HG02588 (cell line): ENCODE measurements at regions not wholly inside any gene's neighbourhood (a gene's known extent, or its start where the extent isn't known, plus 50 kb on each side); places are given as distances from the start of the nearest gene placed in this dataset.
"Not testable (repeated sequence)": the region's sequence is repeated elsewhere in the genome, so short reads cannot be mapped to it uniquely, and the experiment has no call there.

ENCODE experiments used
- ATAC-seq: cut with Tn5 transposase; IDR thresholded peaks from one replicate; pipeline ENCODE4 v1.9.1; 2021; ENCODE audit warnings: mild to moderate bottlenecking, moderate library complexity; ENCODE audit not compliant: unreplicated experiment

- no peak for ATAC-seq
Observed at GRCh38 chr5:39674209-39675082, 249.7 kb upstream of the DAB2 start.

- no peak for ATAC-seq
Observed at GRCh38 chr5:39671561-39671961, 246.8 kb upstream of the DAB2 start.

- no peak for ATAC-seq
Observed at GRCh38 chr5:39670955-39671354, 246.2 kb upstream of the DAB2 start.

- ATAC-seq, result no peak
Observed at GRCh38 chr5:39670391-39670790, 245.6 kb upstream of the DAB2 start.

GRCh38 chr5:39668980-39669379, 244.2 kb upstream of the DAB2 start:
- no peak for ATAC-seq

GRCh38 chr5:39665328-39665727, 240.5 kb upstream of the DAB2 start:
- ATAC-seq, result no peak

- no peak for ATAC-seq
Observed at GRCh38 chr5:39662945-39663344, 238.2 kb upstream of the DAB2 start.

- ATAC-seq, result no peak
Observed at GRCh38 chr5:39661026-39661779, 236.4 kb upstream of the DAB2 start.

GRCh38 chr5:39660020-39660419, 235.2 kb upstream of the DAB2 start:
- ATAC-seq, result no peak

- ATAC-seq, result no peak
Observed at GRCh38 chr5:39658866-39659265, 234.1 kb upstream of the DAB2 start.

GRCh38 chr5:39657943-39658342, 233.2 kb upstream of the DAB2 start:
- ATAC-seq, result no peak

GRCh38 chr5:39656600-39656999, 231.8 kb upstream of the DAB2 start:
- no peak for ATAC-seq

- ATAC-seq, result no peak
Observed at GRCh38 chr5:39654715-39655114, 229.9 kb upstream of the DAB2 start.

GRCh38 chr5:39652481-39652880, 227.7 kb upstream of the DAB2 start:
- ATAC-seq, result not testable (repeated sequence)

GRCh38 chr5:39652036-39652435, 227.3 kb upstream of the DAB2 start:
- ATAC-seq, result no peak

GRCh38 chr5:39650008-39650762, 225.4 kb upstream of the DAB2 start:
- ATAC-seq, result no peak

GRCh38 chr5:39648848-39649227, 224.1 kb upstream of the DAB2 start:
- ATAC-seq, result peak; percentile 85

- ATAC-seq, result peak; percentile 18
Observed at GRCh38 chr5:39648085-39648847, 223.5 kb upstream of the DAB2 start.

- peak; percentile 100 for ATAC-seq
Observed at GRCh38 chr5:39640552-39640951, 215.8 kb upstream of the DAB2 start.

GRCh38 chr5:39639618-39640089, 214.9 kb upstream of the DAB2 start:
- no peak for ATAC-seq

- no peak for ATAC-seq
Observed at GRCh38 chr5:39638813-39639212, 214.0 kb upstream of the DAB2 start.
